ENCODE measurements at regions not wholly inside any gene's neighbourhood (a gene's known extent, or its start where the extent isn't known, plus 50 kb on each side); places are given as distances from the start of the nearest gene placed in this dataset.
A peak's percentile ranks its signal among the peaks of the same experiment; 100 is the strongest.
"Not testable (repeated sequence)": the region's sequence is repeated elsewhere in the genome, so short reads cannot be mapped to it uniquely, and the experiment has no call there.

- no peak for DNase-seq (ENCODE audit: low read depth in 4 of 4, low spot score in 3 of 4)
Observed at GRCh38 chr6:141790921-141791320, 341.8 kb upstream of the GJE1 start.

- no peak for DNase-seq (ENCODE audit: low read depth in 4 of 4, low spot score in 3 of 4)
Observed at GRCh38 chr6:141788096-141788495, 344.6 kb upstream of the GJE1 start.

- DNase-seq (ENCODE audit: low read depth in 4 of 4, low spot score in 3 of 4) = no peak
Observed at GRCh38 chr6:141783585-141783984, 349.1 kb upstream of the GJE1 start.

- DNase-seq (ENCODE audit: low read depth in 4 of 4, low spot score in 3 of 4) = no peak
Observed at GRCh38 chr6:141780296-141780695, 352.4 kb upstream of the GJE1 start.

GRCh38 chr6:141764388-141764787 is 368.3 kb upstream of the GJE1 start:
- no peak for DNase-seq (ENCODE audit: low read depth in 4 of 4, low spot score in 3 of 4)

GRCh38 chr6:141758430-141758829 is 374.3 kb upstream of the GJE1 start:
- DNase-seq (ENCODE audit: low read depth in 4 of 4, low spot score in 3 of 4) = no peak

- no peak for DNase-seq (ENCODE audit: low read depth in 4 of 4, low spot score in 3 of 4)
Observed at GRCh38 chr6:141753180-141753579, 379.5 kb upstream of the GJE1 start.

GRCh38 chr6:141752677-141753076 is 380.0 kb upstream of the GJE1 start:
- no peak for DNase-seq (ENCODE audit: low read depth in 4 of 4, low spot score in 3 of 4)

- DNase-seq (ENCODE audit: low read depth in 4 of 4, low spot score in 3 of 4) = not testable (repeated sequence)
Observed at GRCh38 chr6:141746324-141746723, 386.4 kb upstream of the GJE1 start.

- DNase-seq (ENCODE audit: low read depth in 4 of 4, low spot score in 3 of 4) = no peak
Observed at GRCh38 chr6:141744971-141745370, 387.8 kb upstream of the GJE1 start.

- no peak for DNase-seq (ENCODE audit: low read depth in 4 of 4, low spot score in 3 of 4)
Observed at GRCh38 chr6:141744194-141744925, 388.4 kb upstream of the GJE1 start.

GRCh38 chr6:141736104-141736503 is 396.6 kb upstream of the GJE1 start:
- DNase-seq (ENCODE audit: low read depth in 4 of 4, low spot score in 3 of 4) = no peak

GRCh38 chr6:141735126-141735525 is 397.6 kb upstream of the GJE1 start:
- no peak for DNase-seq (ENCODE audit: low read depth in 4 of 4, low spot score in 3 of 4)

GRCh38 chr6:141734071-141734840 is 398.5 kb upstream of the GJE1 start:
- DNase-seq (ENCODE audit: low read depth in 4 of 4, low spot score in 3 of 4) = no peak

GRCh38 chr6:141729146-141729545 is 403.6 kb upstream of the GJE1 start:
- peak in 2 of 4 donors; percentile 6 to 12 for DNase-seq (ENCODE audit: low read depth in 4 of 4, low spot score in 3 of 4)

GRCh38 chr6:141728330-141728729 is 404.4 kb upstream of the GJE1 start:
- DNase-seq (ENCODE audit: low read depth in 4 of 4, low spot score in 3 of 4) = no peak

GRCh38 chr6:141726248-141726647 is 406.5 kb upstream of the GJE1 start:
- DNase-seq (ENCODE audit: low read depth in 4 of 4, low spot score in 3 of 4) = no peak

- DNase-seq (ENCODE audit: low read depth in 4 of 4, low spot score in 3 of 4) = no peak
Observed at GRCh38 chr6:141724731-141725130, 408.0 kb upstream of the GJE1 start.

GRCh38 chr6:141719476-141719875 is 413.2 kb upstream of the GJE1 start:
- DNase-seq (ENCODE audit: low read depth in 4 of 4, low spot score in 3 of 4) = no peak

GRCh38 chr6:141705431-141705830 is 427.3 kb upstream of the GJE1 start:
- DNase-seq (ENCODE audit: low read depth in 4 of 4, low spot score in 3 of 4) = no peak

GRCh38 chr6:141704151-141704550 is 428.6 kb upstream of the GJE1 start:
- DNase-seq (ENCODE audit: low read depth in 4 of 4, low spot score in 3 of 4) = no peak

GRCh38 chr6:141701732-141702131 is 431.0 kb upstream of the GJE1 start:
- no peak for DNase-seq (ENCODE audit: low read depth in 4 of 4, low spot score in 3 of 4)
